ENCODE measurements at regions not wholly inside any gene's neighbourhood (a gene's known extent, or its start where the extent isn't known, plus 50 kb on each side); places are given as distances from the start of the nearest gene placed in this dataset.
"Not testable (repeated sequence)": the region's sequence is repeated elsewhere in the genome, so short reads cannot be mapped to it uniquely, and the experiment has no call there.

DNA sequence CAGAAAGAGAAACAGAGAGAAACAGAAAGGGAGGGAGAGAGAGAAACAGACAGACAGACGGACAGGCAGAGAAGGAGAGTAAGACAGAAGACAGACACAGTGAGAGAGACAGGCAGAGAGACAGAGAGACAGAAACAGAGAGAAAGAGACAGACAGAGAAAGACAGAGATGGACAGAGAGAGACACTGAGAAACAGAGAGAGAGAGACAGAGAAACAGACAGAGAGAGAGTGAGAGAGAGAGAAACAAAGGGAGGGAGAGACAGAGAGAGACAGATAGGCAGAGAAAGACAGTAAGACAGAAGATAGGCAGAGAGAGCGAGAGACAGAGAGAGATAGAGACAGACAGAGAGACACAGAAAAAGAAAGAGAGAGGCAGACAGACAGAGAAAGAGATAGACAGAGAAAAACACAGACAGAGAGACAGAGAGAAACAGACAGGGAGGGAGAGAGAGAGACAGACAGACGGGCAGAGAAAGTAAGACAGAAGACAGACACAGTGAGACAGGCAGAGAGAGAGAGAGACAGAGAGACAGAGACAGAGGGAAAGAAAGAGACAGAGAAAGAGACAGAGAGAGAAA lies 753.4 kb upstream of the DEFB115 start:
- H3K27me3 ChIP-seq (replicated peaks; ENCODE audit: control insufficient read depth, insufficient read depth, low read length), result no peaks in the 10 kb centered on the region
- Mint-ChIP-seq H3K9me3 (ENCODE audit: unreplicated experiment) (peaks cover 13% of the 10 kb centered on the region), H3K36me3 (ENCODE audit: insufficient read depth, unreplicated experiment) (no peaks in the 10 kb centered on the region), H3K27me3 (ENCODE audit: insufficient read depth, unreplicated experiment) (no peaks in the 10 kb centered on the region), H3K4me3 (ENCODE audit: unreplicated experiment) (no peak overlapping the region), H3K4me1 (ENCODE audit: low read depth, unreplicated experiment) (no peaks in the 10 kb centered on the region), H3K27ac (ENCODE audit: unreplicated experiment) (no peak overlapping the region)
- no peaks in the 10 kb centered on the region for H3K4me1 ChIP-seq
- no peaks in the 10 kb centered on the region for H3K36me3 ChIP-seq (ENCODE audit: control insufficient read depth, insufficient read depth, low read length)
- H3K9me3 ChIP-seq, result no peaks in the 10 kb centered on the region; the same call in 1 of the 2 replicates
- TF ChIP-seq, protein P1, sequence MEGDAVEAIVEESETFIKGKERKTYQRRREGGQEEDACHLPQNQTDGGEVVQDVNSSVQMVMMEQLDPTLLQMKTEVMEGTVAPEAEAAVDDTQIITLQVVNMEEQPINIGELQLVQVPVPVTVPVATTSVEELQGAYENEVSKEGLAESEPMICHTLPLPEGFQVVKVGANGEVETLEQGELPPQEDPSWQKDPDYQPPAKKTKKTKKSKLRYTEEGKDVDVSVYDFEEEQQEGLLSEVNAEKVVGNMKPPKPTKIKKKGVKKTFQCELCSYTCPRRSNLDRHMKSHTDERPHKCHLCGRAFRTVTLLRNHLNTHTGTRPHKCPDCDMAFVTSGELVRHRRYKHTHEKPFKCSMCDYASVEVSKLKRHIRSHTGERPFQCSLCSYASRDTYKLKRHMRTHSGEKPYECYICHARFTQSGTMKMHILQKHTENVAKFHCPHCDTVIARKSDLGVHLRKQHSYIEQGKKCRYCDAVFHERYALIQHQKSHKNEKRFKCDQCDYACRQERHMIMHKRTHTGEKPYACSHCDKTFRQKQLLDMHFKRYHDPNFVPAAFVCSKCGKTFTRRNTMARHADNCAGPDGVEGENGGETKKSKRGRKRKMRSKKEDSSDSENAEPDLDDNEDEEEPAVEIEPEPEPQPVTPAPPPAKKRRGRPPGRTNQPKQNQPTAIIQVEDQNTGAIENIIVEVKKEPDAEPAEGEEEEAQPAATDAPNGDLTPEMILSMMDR (IDR thresholded peaks at IDR 0.05; ENCODE audit: insufficient read depth in 1 of 2, low read depth in 1 of 2, low read length in 1 of 2, severe bottlenecking in 1 of 2, unreplicated experiment in 1 of 2), result no peak
- H3K4me3 ChIP-seq (ENCODE audit: low read depth, low read length), result no peak overlapping the region
- ChIA-PET CTCF (no interaction called here), POLR2A (no interaction called here)
- intact Hi-C loops (cut with micrococcal nuclease; ENCODE audit: unreplicated experiment), result no loop called here
- BruUV-seq (replicated peaks), result no TSS peak
- no peak for DNase-seq

GRCh38 chr20:30505566-30505965 lies 751.9 kb upstream of the DEFB115 start:
- H3K4me3 ChIP-seq (ENCODE audit: low read depth, low read length), result no peak overlapping the region
- intact Hi-C loops (cut with micrococcal nuclease; ENCODE audit: unreplicated experiment), result no loop called here
- POLR2A ChIA-PET, result no interaction called here
- no peaks in the 10 kb centered on the region for H3K36me3 ChIP-seq (ENCODE audit: control insufficient read depth, insufficient read depth, low read length)
- TF ChIP-seq, protein P1 (IDR thresholded peaks at IDR 0.05; ENCODE audit: insufficient read depth in 1 of 2, low read depth in 1 of 2, low read length in 1 of 2, severe bottlenecking in 1 of 2, unreplicated experiment in 1 of 2), result no peak
- no peak for DNase-seq
- BruUV-seq (replicated peaks), result no TSS peak
- H3K27ac Mint-ChIP-seq (ENCODE audit: unreplicated experiment), result no peak overlapping the region
- H3K27me3 ChIP-seq (replicated peaks; ENCODE audit: control insufficient read depth, insufficient read depth, low read length), result no peaks in the 10 kb centered on the region
- H3K4me1 ChIP-seq, result no peaks in the 10 kb centered on the region
- no peak overlapping the region for H3K4me3 Mint-ChIP-seq (ENCODE audit: unreplicated experiment)
- no peaks in the 10 kb centered on the region for H3K27me3 Mint-ChIP-seq (ENCODE audit: insufficient read depth, unreplicated experiment)
- H3K9me3 Mint-ChIP-seq (ENCODE audit: unreplicated experiment), result peaks cover 28% of the 10 kb centered on the region
- H3K36me3 Mint-ChIP-seq (ENCODE audit: insufficient read depth, unreplicated experiment), result no peaks in the 10 kb centered on the region
- no peaks in the 10 kb centered on the region; the same call in 1 of the 2 replicates for H3K9me3 ChIP-seq
- no peaks in the 10 kb centered on the region for H3K4me1 Mint-ChIP-seq (ENCODE audit: low read depth, unreplicated experiment)
- CTCF ChIA-PET, result no interaction called here

- intact Hi-C loops (cut with micrococcal nuclease; ENCODE audit: unreplicated experiment), result no loop called here
- H3K27me3 ChIP-seq (replicated peaks; ENCODE audit: control insufficient read depth, insufficient read depth, low read length), result no peaks in the 10 kb centered on the region
- no TSS peak for BruUV-seq (replicated peaks)
These were observed 751.4 kb upstream of the DEFB115 start for GRCh38 chr20:30506100-30506499.

DNA sequence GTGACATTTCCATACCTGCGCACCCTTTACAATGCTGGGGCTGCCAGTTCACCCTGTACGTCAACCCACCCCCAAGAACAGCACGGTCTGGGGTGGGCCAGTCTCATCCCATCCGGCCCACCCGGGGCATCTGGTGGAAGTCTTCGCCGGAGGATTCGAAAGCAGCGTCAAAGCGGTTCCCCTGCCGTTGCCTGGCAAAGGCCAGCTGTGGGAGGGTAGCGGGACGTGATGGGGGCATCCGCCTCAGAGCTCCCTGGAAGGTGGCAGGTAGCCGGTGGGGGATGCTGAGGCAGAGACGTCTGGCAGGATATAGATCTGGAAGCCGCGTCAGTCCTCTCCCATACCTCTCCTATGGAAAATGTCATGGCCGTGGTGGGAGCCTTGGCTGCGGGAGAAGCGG lies 749.1 kb upstream of the DEFB115 start:
- intact Hi-C loops (cut with micrococcal nuclease; ENCODE audit: unreplicated experiment); H3K36me3 Mint-ChIP-seq (ENCODE audit: insufficient read depth, unreplicated experiment); H3K4me3 ChIP-seq (ENCODE audit: low read depth, low read length); H3K27me3 Mint-ChIP-seq (ENCODE audit: insufficient read depth, unreplicated experiment); BruUV-seq (replicated peaks); CTCF ChIA-PET; DNase-seq; H3K4me1 Mint-ChIP-seq (ENCODE audit: low read depth, unreplicated experiment); H3K4me3 Mint-ChIP-seq (ENCODE audit: unreplicated experiment); H3K4me1 ChIP-seq; H3K27ac Mint-ChIP-seq (ENCODE audit: unreplicated experiment); H3K36me3 ChIP-seq (ENCODE audit: control insufficient read depth, insufficient read depth, low read length); H3K27me3 ChIP-seq (replicated peaks; ENCODE audit: control insufficient read depth, insufficient read depth, low read length); POLR2A ChIA-PET: not testable (repeated sequence)
- peaks cover 35% of the 10 kb centered on the region for H3K9me3 Mint-ChIP-seq (ENCODE audit: unreplicated experiment)
- H3K9me3 ChIP-seq, result peaks cover 15% of the 10 kb centered on the region; the same call in 1 of the 2 replicates

More at GRCh38 chr20:30506100-30506499, 751.4 kb upstream of the DEFB115 start:
- TF ChIP-seq, protein P1 (IDR thresholded peaks at IDR 0.05; ENCODE audit: insufficient read depth in 1 of 2, low read depth in 1 of 2, low read length in 1 of 2, severe bottlenecking in 1 of 2, unreplicated experiment in 1 of 2), result no peak
- Mint-ChIP-seq H3K27ac (ENCODE audit: unreplicated experiment) (no peak overlapping the region), H3K36me3 (ENCODE audit: insufficient read depth, unreplicated experiment) (no peaks in the 10 kb centered on the region), H3K9me3 (ENCODE audit: unreplicated experiment) (peaks cover 33% of the 10 kb centered on the region), H3K27me3 (ENCODE audit: insufficient read depth, unreplicated experiment) (no peaks in the 10 kb centered on the region), H3K4me3 (ENCODE audit: unreplicated experiment) (no peak overlapping the region), H3K4me1 (ENCODE audit: low read depth, unreplicated experiment) (no peaks in the 10 kb centered on the region)
- ChIA-PET CTCF (no interaction called here), POLR2A (no interaction called here)
- no peak overlapping the region for H3K4me3 ChIP-seq (ENCODE audit: low read depth, low read length)
- H3K9me3 ChIP-seq, result no peaks in the 10 kb centered on the region; the same call in 1 of the 2 replicates
- DNase-seq, result no peak
- no peaks in the 10 kb centered on the region for H3K36me3 ChIP-seq (ENCODE audit: control insufficient read depth, insufficient read depth, low read length)
- no peaks in the 10 kb centered on the region for H3K4me1 ChIP-seq

Data from Caco-2 (cell line).